ENCODE measurements at regions not wholly inside any gene's neighbourhood (a gene's known extent, or its start where the extent isn't known, plus 50 kb on each side); places are given as distances from the start of the nearest gene placed in this dataset.

DNA sequence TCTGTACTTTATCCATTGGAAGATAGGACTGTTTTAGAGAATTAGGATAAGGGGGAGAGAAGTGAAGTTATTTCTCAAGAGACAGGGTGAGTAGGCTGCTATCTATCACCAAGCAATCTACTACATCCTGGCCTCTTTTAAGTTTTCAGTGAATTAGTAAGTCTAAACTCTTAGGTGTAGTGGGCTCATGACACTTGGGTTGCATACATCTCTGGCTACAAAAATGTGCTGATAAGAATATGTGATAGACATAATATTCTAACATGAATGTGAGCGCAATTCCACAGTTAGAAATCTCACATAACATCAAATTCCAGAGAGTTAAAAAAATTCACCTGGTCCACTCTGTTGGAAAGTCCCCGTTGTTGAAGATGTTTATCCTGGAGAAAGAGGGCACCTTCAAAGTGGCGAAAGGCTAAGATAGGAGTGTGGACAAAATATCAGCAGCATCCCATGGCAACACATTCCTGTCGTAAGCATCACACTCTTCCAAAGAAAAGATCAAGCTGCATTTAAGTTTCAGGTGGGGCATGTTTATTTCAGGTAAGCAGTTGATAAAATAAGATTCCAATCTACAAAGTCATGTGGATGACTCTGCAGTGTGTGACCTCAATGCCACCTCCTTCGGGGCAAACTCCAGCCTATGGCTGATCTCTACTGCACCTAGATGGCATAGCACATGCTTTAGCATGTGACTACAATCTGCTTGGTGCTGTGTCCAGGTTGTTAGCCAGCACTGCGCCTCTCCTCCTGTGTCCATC lies 111.7 kb upstream of the NEDD9 start:
- no peak for TF ChIP-seq POLR2A (IDR thresholded peaks at IDR 0.05; ENCODE audit: low read depth, low read length)
- TF ChIP-seq, protein P1, sequence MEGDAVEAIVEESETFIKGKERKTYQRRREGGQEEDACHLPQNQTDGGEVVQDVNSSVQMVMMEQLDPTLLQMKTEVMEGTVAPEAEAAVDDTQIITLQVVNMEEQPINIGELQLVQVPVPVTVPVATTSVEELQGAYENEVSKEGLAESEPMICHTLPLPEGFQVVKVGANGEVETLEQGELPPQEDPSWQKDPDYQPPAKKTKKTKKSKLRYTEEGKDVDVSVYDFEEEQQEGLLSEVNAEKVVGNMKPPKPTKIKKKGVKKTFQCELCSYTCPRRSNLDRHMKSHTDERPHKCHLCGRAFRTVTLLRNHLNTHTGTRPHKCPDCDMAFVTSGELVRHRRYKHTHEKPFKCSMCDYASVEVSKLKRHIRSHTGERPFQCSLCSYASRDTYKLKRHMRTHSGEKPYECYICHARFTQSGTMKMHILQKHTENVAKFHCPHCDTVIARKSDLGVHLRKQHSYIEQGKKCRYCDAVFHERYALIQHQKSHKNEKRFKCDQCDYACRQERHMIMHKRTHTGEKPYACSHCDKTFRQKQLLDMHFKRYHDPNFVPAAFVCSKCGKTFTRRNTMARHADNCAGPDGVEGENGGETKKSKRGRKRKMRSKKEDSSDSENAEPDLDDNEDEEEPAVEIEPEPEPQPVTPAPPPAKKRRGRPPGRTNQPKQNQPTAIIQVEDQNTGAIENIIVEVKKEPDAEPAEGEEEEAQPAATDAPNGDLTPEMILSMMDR (conservative IDR thresholded peaks at IDR 0.05; ENCODE audit: low read depth, low read length): no peak
- TF ChIP-seq, protein P2, sequence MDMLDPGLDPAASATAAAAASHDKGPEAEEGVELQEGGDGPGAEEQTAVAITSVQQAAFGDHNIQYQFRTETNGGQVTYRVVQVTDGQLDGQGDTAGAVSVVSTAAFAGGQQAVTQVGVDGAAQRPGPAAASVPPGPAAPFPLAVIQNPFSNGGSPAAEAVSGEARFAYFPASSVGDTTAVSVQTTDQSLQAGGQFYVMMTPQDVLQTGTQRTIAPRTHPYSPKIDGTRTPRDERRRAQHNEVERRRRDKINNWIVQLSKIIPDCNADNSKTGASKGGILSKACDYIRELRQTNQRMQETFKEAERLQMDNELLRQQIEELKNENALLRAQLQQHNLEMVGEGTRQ (IDR thresholded peaks at IDR 0.05; ENCODE audit: low read depth, low read length): no peak
- no peak for TF ChIP-seq RAD21 (IDR thresholded peaks at IDR 0.05; ENCODE audit: low read length)
- no peak for TF ChIP-seq RFX5 (IDR thresholded peaks at IDR 0.05; ENCODE audit: low read depth, low read length)
- TF ChIP-seq MAFK (IDR thresholded peaks at IDR 0.05; ENCODE audit: low read depth, low read length): no peak
- no peak for TF ChIP-seq BHLHE40 (IDR thresholded peaks at IDR 0.05; ENCODE audit: low read depth, low read length)
- TF ChIP-seq CEBPB (IDR thresholded peaks at IDR 0.05; ENCODE audit: low read depth, low read length): no peak
- TF ChIP-seq RCOR1 (IDR thresholded peaks at IDR 0.05; ENCODE audit: insufficient replicate concordance, low read length): no peak
- no peak for TF ChIP-seq FOS (IDR thresholded peaks at IDR 0.05; ENCODE audit: low read depth, low read length)
- TF ChIP-seq MXI1 (IDR thresholded peaks at IDR 0.05; ENCODE audit: borderline replicate concordance, low read depth, low read length): no peak
- TF ChIP-seq, protein P3, sequence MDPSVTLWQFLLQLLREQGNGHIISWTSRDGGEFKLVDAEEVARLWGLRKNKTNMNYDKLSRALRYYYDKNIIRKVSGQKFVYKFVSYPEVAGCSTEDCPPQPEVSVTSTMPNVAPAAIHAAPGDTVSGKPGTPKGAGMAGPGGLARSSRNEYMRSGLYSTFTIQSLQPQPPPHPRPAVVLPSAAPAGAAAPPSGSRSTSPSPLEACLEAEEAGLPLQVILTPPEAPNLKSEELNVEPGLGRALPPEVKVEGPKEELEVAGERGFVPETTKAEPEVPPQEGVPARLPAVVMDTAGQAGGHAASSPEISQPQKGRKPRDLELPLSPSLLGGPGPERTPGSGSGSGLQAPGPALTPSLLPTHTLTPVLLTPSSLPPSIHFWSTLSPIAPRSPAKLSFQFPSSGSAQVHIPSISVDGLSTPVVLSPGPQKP (IDR thresholded peaks at IDR 0.05; ENCODE audit: borderline replicate concordance, low read depth, low read length): no peak
- no peak for TF ChIP-seq SMC3 (IDR thresholded peaks at IDR 0.05; ENCODE audit: low read depth, low read length)
